ENCODE measurements at regions not wholly inside any gene's neighbourhood (a gene's known extent, or its start where the extent isn't known, plus 50 kb on each side); places are given as distances from the start of the nearest gene placed in this dataset.
A peak's percentile ranks its signal among the peaks of the same experiment; 100 is the strongest.
"Not testable (repeated sequence)": the region's sequence is repeated elsewhere in the genome, so short reads cannot be mapped to it uniquely, and the experiment has no call there.

- no peak for DNase-seq (ENCODE audit: low read depth)
These were observed 1310.1 kb upstream of the RAG2 start for GRCh38 chr11:37908219-37908548.

- no peak for DNase-seq (ENCODE audit: low read depth)
These were observed 1309.6 kb upstream of the RAG2 start for GRCh38 chr11:37907436-37908218.

- DNase-seq (ENCODE audit: low read depth), result no peak
These were observed 1307.8 kb upstream of the RAG2 start for GRCh38 chr11:37905707-37906417.

- no peak for DNase-seq (ENCODE audit: low read depth)
These were observed 1298.0 kb upstream of the RAG2 start for GRCh38 chr11:37896016-37896415.

- DNase-seq (ENCODE audit: low read depth), result no peak
These were observed 1283.7 kb upstream of the RAG2 start for GRCh38 chr11:37881741-37882140.

GRCh38 chr11:37861671-37862070 lies 1263.6 kb upstream of the RAG2 start:
- no peak for DNase-seq (ENCODE audit: low read depth)

GRCh38 chr11:37858806-37859537 lies 1260.9 kb upstream of the RAG2 start:
- not testable (repeated sequence) for DNase-seq (ENCODE audit: low read depth)

- no peak for DNase-seq (ENCODE audit: low read depth)
These were observed 1260.4 kb upstream of the RAG2 start for GRCh38 chr11:37858398-37858797.

- no peak for DNase-seq (ENCODE audit: low read depth)
These were observed 1259.7 kb upstream of the RAG2 start for GRCh38 chr11:37857726-37858125.

- no peak for DNase-seq (ENCODE audit: low read depth)
These were observed 1251.7 kb upstream of the RAG2 start for GRCh38 chr11:37849706-37850105.

GRCh38 chr11:37843603-37844002 lies 1245.6 kb upstream of the RAG2 start:
- DNase-seq (ENCODE audit: low read depth), result peak; percentile 46

- no peak for DNase-seq (ENCODE audit: low read depth)
These were observed 1243.0 kb upstream of the RAG2 start for GRCh38 chr11:37841016-37841415.

- DNase-seq (ENCODE audit: low read depth), result not testable (repeated sequence)
These were observed 1242.3 kb upstream of the RAG2 start for GRCh38 chr11:37840345-37840744.

GRCh38 chr11:37830529-37830928 lies 1232.5 kb upstream of the RAG2 start:
- DNase-seq (ENCODE audit: low read depth), result no peak

- DNase-seq (ENCODE audit: low read depth), result peak; percentile 34
These were observed 1219.8 kb upstream of the RAG2 start for GRCh38 chr11:37817727-37818270.

- DNase-seq (ENCODE audit: low read depth), result no peak
These were observed 1214.3 kb upstream of the RAG2 start for GRCh38 chr11:37812281-37812880.

GRCh38 chr11:37811349-37811748 lies 1213.3 kb upstream of the RAG2 start:
- no peak for DNase-seq (ENCODE audit: low read depth)

GRCh38 chr11:37804666-37805065 lies 1206.6 kb upstream of the RAG2 start:
- no peak for DNase-seq (ENCODE audit: low read depth)

GRCh38 chr11:37788141-37788877 lies 1190.3 kb upstream of the RAG2 start:
- DNase-seq (ENCODE audit: low read depth), result peak; percentile 53

GRCh38 chr11:37786214-37786755 lies 1188.2 kb upstream of the RAG2 start:
- peak; percentile 21 for DNase-seq (ENCODE audit: low read depth)

GRCh38 chr11:37774441-37774840 lies 1176.4 kb upstream of the RAG2 start:
- DNase-seq (ENCODE audit: low read depth), result no peak

All from amniotic epithelial cell (primary cell).